Globus pallidus (tissue), 1 donor: ENCODE measurements at regions not wholly inside any gene's neighbourhood (a gene's known extent, or its start where the extent isn't known, plus 50 kb on each side); places are given as distances from the start of the nearest gene placed in this dataset.

Source experiments
- DNase-seq: peaks from one replicate; pipeline ENCODE4 v3.0.0-alpha.2; 2015; ENCODE audit warnings: low spot score

GRCh38 chr5:68407311-68408239 is 192.0 kb downstream of the PIK3R1 start:
- no peak for DNase-seq

- DNase-seq, result no peak
Observed at GRCh38 chr5:68408345-68408871, 192.9 kb downstream of the PIK3R1 start.

- DNase-seq, result no peak
Observed at GRCh38 chr5:68409259-68409658, 193.7 kb downstream of the PIK3R1 start.

- DNase-seq, result no peak
Observed at GRCh38 chr5:68411161-68411560, 195.6 kb downstream of the PIK3R1 start.

- DNase-seq, result no peak
Observed at GRCh38 chr5:68415177-68416085, 199.9 kb downstream of the PIK3R1 start.

GRCh38 chr5:68416714-68417113 is 201.2 kb downstream of the PIK3R1 start:
- no peak for DNase-seq

GRCh38 chr5:68418201-68418600 is 202.6 kb downstream of the PIK3R1 start:
- no peak for DNase-seq

- DNase-seq, result no peak
Observed at GRCh38 chr5:68418680-68419079, 203.1 kb downstream of the PIK3R1 start.

- no peak for DNase-seq
Observed at GRCh38 chr5:68419081-68419636, 203.6 kb downstream of the PIK3R1 start.

- DNase-seq, result no peak
Observed at GRCh38 chr5:68419637-68420452, 204.3 kb downstream of the PIK3R1 start.

GRCh38 chr5:68420476-68421344 is 205.2 kb downstream of the PIK3R1 start:
- DNase-seq, result no peak

- DNase-seq, result no peak
Observed at GRCh38 chr5:68421485-68422220, 206.1 kb downstream of the PIK3R1 start.

- DNase-seq, result no peak
Observed at GRCh38 chr5:68423154-68423811, 207.7 kb downstream of the PIK3R1 start.

GRCh38 chr5:68424799-68425537 is 209.4 kb downstream of the PIK3R1 start:
- no peak for DNase-seq

GRCh38 chr5:68426586-68426985 is 211.0 kb downstream of the PIK3R1 start:
- no peak for DNase-seq

- DNase-seq, result no peak
Observed at GRCh38 chr5:68428231-68428811, 212.8 kb downstream of the PIK3R1 start.

- no peak for DNase-seq
Observed at GRCh38 chr5:68429510-68429909, 214.0 kb downstream of the PIK3R1 start.

GRCh38 chr5:68430279-68430678 is 214.7 kb downstream of the PIK3R1 start:
- DNase-seq, result no peak
